ENCODE measurements at regions not wholly inside any gene's neighbourhood (a gene's known extent, or its start where the extent isn't known, plus 50 kb on each side); places are given as distances from the start of the nearest gene placed in this dataset.
"Not testable (repeated sequence)": the region's sequence is repeated elsewhere in the genome, so short reads cannot be mapped to it uniquely, and the experiment has no call there.

DNA sequence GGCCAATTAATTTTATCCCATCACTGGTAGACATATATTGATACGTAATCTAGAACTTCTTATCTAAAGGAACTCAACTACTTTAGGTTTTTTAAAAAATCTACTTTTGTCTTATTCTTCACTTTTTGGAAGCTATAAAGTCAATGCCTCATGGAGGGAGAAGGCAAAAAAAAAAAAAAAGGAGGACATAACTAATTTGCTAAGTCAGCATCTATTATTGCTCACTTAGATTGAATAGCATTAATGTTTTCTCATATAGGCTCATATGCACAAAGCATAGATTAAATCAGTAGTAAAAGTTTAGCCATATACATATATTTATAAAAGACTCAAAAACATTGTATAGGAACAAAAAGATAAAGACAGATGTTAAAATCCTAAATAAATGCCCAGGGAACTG, 179.3 kb upstream of the DGKB start:
- no peak for TF ChIP-seq CTBP1 (IDR thresholded peaks at IDR 0.05; ENCODE audit: borderline replicate concordance)
- TF ChIP-seq L3MBTL2 (conservative IDR thresholded peaks at IDR 0.05) = no peak
- TF ChIP-seq ELF4 (IDR thresholded peaks at IDR 0.05) = no peak
- TF ChIP-seq LEF1 (IDR thresholded peaks at IDR 0.05; ENCODE audit: borderline replicate concordance) = no peak
- no peak for TF ChIP-seq FOXK2 (IDR thresholded peaks at IDR 0.05)
- no peak for TF ChIP-seq FOXM1 (IDR thresholded peaks at IDR 0.05; ENCODE audit: borderline replicate concordance)
- TF ChIP-seq FOXA1 (IDR thresholded peaks at IDR 0.05) = no peak
- TF ChIP-seq TARDBP (IDR thresholded peaks at IDR 0.05) = no peak
- TF ChIP-seq, protein P1, sequence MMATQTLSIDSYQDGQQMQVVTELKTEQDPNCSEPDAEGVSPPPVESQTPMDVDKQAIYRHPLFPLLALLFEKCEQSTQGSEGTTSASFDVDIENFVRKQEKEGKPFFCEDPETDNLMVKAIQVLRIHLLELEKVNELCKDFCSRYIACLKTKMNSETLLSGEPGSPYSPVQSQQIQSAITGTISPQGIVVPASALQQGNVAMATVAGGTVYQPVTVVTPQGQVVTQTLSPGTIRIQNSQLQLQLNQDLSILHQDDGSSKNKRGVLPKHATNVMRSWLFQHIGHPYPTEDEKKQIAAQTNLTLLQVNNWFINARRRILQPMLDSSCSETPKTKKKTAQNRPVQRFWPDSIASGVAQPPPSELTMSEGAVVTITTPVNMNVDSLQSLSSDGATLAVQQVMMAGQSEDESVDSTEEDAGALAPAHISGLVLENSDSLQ (IDR thresholded peaks at IDR 0.05) = no peak
- TF ChIP-seq SUZ12 (IDR thresholded peaks at IDR 0.05) = no peak
- TF ChIP-seq NFRKB (IDR thresholded peaks at IDR 0.05) = no peak
- TF ChIP-seq ARNT (IDR thresholded peaks at IDR 0.05) = no peak
- POLR2A ChIA-PET = no interaction called here
- no peak for DNase-seq (ENCODE audit: extremely low spot score)
- CTCF ChIA-PET = no interaction called here

DNA sequence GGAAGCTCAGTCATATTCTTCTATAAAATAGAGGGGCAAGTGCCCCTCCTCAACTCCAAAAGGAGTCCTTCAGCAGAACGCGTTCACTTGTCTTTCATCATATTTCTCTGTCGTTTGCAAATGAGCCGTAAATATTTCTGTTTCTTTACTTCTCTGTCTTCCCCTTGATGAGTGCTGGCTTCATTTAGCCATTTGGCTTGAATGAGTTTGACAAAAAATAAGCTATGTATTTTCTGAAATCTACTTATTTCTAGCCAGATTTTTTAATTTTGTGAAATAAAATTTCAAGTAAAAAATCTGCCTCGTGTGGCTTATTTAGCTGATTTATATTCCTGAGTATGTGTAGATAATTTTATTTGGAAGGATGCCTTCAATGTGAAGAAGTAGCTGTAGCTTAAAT, 170.8 kb upstream of the DGKB start:
- ChIA-PET CTCF (no interaction called here), POLR2A (no interaction called here)
- TF ChIP-seq TARDBP (IDR thresholded peaks at IDR 0.05) = no peak
- TF ChIP-seq HDGF (IDR thresholded peaks at IDR 0.05; ENCODE audit: borderline replicate concordance) = no peak
- TF ChIP-seq FOXA1 (IDR thresholded peaks at IDR 0.05) = no peak
- no peak for TF ChIP-seq SUZ12 (IDR thresholded peaks at IDR 0.05)
- DNase-seq (ENCODE audit: extremely low spot score) = no peak

DNA sequence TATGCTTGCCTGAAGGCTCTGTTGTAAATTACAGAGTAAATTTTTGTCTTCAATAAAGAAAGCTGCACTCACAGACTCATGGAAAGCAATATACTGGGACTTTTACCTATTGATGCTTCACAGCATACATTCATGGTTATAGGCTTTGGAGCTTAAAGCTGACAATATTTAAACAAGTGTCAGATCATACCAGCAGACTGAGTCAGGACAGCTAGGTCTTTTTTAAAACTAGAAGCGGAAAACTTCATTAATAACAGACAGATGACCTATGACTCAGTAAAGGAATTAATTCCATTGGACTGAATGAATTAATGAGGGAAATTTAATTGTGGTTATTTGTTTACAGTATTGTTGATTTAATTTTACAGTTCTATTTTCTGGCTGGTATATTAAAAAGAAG, 165.8 kb upstream of the DGKB start:
- ChIA-PET CTCF (no interaction called here), POLR2A (no interaction called here)
- no peak for TF ChIP-seq HDGF (IDR thresholded peaks at IDR 0.05; ENCODE audit: borderline replicate concordance)
- TF ChIP-seq CTBP1 (IDR thresholded peaks at IDR 0.05; ENCODE audit: borderline replicate concordance) = no peak
- TF ChIP-seq FOXK2 (IDR thresholded peaks at IDR 0.05) = no peak
- TF ChIP-seq ZNF384 (IDR thresholded peaks at IDR 0.05) = no peak
- no peak for TF ChIP-seq SUZ12 (IDR thresholded peaks at IDR 0.05)
- no peak for TF ChIP-seq NFRKB (IDR thresholded peaks at IDR 0.05)
- no peak for TF ChIP-seq TARDBP (IDR thresholded peaks at IDR 0.05)
- no peak for TF ChIP-seq LEF1 (IDR thresholded peaks at IDR 0.05; ENCODE audit: borderline replicate concordance)
- no peak for TF ChIP-seq ELF4 (IDR thresholded peaks at IDR 0.05)
- no peak for TF ChIP-seq SP1 (IDR thresholded peaks at IDR 0.05)
- no peak for TF ChIP-seq FOXM1 (IDR thresholded peaks at IDR 0.05; ENCODE audit: borderline replicate concordance)
- DNase-seq (ENCODE audit: extremely low spot score) = no peak

DNA sequence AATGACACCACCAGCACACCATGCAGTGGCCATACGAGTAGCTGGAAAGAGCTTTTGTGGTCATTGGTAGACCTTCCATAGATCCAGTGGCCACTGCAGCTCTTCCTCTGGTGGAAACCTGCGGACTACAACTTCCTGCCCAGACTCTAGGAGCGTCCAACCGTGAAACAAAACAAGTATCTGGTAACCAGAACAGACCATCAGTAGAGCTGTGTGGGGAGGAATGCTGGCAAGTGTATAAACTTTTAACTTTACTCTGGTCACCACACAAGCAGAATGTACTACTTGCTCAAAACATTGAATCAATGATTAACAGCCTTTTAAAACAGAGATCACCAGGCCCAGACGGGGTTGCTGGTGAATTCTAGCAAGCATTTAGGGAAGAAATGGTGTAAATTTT, 154.7 kb upstream of the DGKB start:
- no peak for DNase-seq (ENCODE audit: extremely low spot score)
- CTCF ChIA-PET = no interaction called here
- POLR2A ChIA-PET = no interaction called here
- TF ChIP-seq HDGF (IDR thresholded peaks at IDR 0.05; ENCODE audit: borderline replicate concordance) (no peak), NFRKB (IDR thresholded peaks at IDR 0.05) (no peak), ELF4 (IDR thresholded peaks at IDR 0.05) (no peak), L3MBTL2 (conservative IDR thresholded peaks at IDR 0.05) (no peak), FOXA1 (IDR thresholded peaks at IDR 0.05) (no peak), BHLHE40 (IDR thresholded peaks at IDR 0.05; ENCODE audit: borderline replicate concordance) (no peak)

DNA sequence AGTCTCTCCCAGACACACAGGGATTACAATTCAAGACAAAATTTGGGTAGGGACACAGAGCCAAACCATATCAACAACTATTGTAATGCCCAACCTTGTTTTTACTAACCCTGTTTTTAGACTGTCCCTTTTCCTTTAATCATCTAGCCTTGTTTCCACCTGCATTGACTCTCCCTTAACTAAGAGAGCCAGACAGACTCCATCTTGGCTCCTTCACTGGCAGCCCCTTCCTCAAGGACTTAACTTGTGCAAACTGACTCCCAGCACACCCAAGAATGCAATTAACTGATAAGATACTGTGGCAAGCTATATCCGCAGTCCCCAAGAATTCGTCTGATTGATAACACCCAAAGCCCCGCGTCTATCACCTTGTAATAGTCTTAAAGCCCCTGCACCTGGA, 151.8 kb upstream of the DGKB start:
- CTCF ChIA-PET; POLR2A ChIA-PET; DNase-seq (ENCODE audit: extremely low spot score): not testable (repeated sequence)

DNA sequence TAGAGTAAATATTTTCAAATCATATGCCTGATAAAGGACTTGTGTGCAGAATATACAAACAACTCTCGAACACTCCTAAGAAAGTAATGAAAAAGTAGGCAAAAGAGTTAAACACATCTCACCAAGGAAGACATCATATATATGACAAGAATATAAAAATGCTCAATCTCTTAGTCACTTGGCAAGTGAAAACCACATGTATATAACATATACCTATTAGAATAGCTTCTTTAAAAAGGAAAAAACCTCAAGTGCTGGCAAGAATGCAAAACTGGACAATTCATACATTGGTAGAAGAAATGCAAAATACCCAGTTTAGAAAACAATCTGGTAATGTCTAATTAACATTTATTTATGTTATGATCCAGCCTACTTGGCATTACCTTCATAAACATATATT, 146.6 kb upstream of the DGKB start:
- ChIA-PET POLR2A (no interaction called here), CTCF (no interaction called here)
- no peak for DNase-seq (ENCODE audit: extremely low spot score)
- TF ChIP-seq CTBP1 (IDR thresholded peaks at IDR 0.05; ENCODE audit: borderline replicate concordance) (no peak), ZNF384 (IDR thresholded peaks at IDR 0.05) (no peak), FOXA1 (IDR thresholded peaks at IDR 0.05) (no peak), HDGF (IDR thresholded peaks at IDR 0.05; ENCODE audit: borderline replicate concordance) (no peak), NFRKB (IDR thresholded peaks at IDR 0.05) (no peak), ARNT (IDR thresholded peaks at IDR 0.05) (no peak), ELF4 (IDR thresholded peaks at IDR 0.05) (no peak), FOXK2 (IDR thresholded peaks at IDR 0.05) (no peak), TARDBP (IDR thresholded peaks at IDR 0.05) (no peak), L3MBTL2 (conservative IDR thresholded peaks at IDR 0.05) (no peak), BHLHE40 (IDR thresholded peaks at IDR 0.05; ENCODE audit: borderline replicate concordance) (no peak), SP1 (IDR thresholded peaks at IDR 0.05) (no peak), FOXM1 (IDR thresholded peaks at IDR 0.05; ENCODE audit: borderline replicate concordance) (no peak), LEF1 (IDR thresholded peaks at IDR 0.05; ENCODE audit: borderline replicate concordance) (no peak)
- TF ChIP-seq, protein P1 (IDR thresholded peaks at IDR 0.05) = no peak

DNA sequence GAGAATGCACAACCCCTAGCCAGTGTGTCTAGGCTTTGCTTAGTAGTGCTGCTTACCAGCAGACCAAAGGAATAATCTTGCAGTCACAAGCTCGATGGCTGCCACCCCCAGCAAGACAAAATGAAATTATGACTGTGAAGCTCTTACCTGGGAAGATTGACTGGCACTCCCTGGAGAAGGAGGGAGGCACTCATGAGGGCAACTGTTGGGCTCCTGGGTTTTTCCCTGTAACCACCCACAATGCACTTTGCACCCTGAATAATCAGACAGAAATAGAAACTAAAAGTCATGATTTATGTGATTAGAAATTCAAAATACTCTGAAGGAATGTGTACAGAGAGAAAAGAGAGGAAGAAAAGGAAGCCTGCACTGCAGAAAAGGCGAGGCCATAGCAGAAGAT, 144.3 kb upstream of the DGKB start:
- POLR2A ChIA-PET = no interaction called here
- DNase-seq (ENCODE audit: extremely low spot score) = no peak
- CTCF ChIA-PET = interaction anchor here (0.6 kb wide), 1 partner anchor 30 kb away, joined by 9 read pairs; no protein-coding TSS in a partner anchor
- TF ChIP-seq LEF1 (IDR thresholded peaks at IDR 0.05; ENCODE audit: borderline replicate concordance) (no peak), BHLHE40 (IDR thresholded peaks at IDR 0.05; ENCODE audit: borderline replicate concordance) (no peak), FOXA1 (IDR thresholded peaks at IDR 0.05) (no peak), CTBP1 (IDR thresholded peaks at IDR 0.05; ENCODE audit: borderline replicate concordance) (no peak), ARNT (IDR thresholded peaks at IDR 0.05) (no peak), HDGF (IDR thresholded peaks at IDR 0.05; ENCODE audit: borderline replicate concordance) (no peak), SP1 (IDR thresholded peaks at IDR 0.05) (no peak), FOXM1 (IDR thresholded peaks at IDR 0.05; ENCODE audit: borderline replicate concordance) (no peak), NFRKB (IDR thresholded peaks at IDR 0.05) (no peak), FOXK2 (IDR thresholded peaks at IDR 0.05) (no peak), SUZ12 (IDR thresholded peaks at IDR 0.05) (no peak), L3MBTL2 (conservative IDR thresholded peaks at IDR 0.05) (no peak), ELF4 (IDR thresholded peaks at IDR 0.05) (no peak), TARDBP (IDR thresholded peaks at IDR 0.05) (no peak), ZNF384 (IDR thresholded peaks at IDR 0.05) (no peak)
- TF ChIP-seq, protein P1 (IDR thresholded peaks at IDR 0.05) = no peak

All from HEK293T (cell line).